ENCODE measurements at regions not wholly inside any gene's neighbourhood (a gene's known extent, or its start where the extent isn't known, plus 50 kb on each side); places are given as distances from the start of the nearest gene placed in this dataset.

DNA sequence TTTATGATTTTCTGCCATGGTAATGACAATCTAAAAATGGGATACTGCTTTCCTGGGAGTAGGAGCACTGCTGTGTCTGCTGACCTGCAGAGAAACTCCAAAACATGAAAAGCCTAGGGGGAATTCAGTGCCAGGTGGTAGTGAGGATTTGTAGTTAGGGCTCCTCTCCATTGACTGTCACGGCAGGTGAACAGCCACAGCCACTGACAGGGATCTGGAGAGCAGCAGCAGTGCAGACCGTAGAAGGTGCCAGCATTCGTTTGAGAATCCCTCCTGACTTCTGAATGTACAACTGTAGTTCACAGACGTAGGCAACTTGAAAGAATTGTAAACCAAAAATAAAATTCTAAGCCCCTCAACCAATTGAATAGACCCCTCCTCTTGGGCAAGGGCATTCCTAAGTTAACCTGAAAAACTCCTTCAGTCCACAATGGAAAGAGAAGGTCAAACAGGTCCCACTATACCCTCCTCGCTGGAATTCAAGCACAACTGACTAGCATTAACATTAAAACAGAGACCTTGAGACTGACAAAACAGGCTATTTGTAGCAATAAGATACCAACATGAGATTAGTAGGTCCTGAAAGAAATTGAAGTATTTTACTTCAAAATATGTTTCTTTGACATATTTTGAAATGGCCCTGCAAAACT is 1328.8 kb downstream of the OLFM4 start:
- TF ChIP-seq, protein P1, sequence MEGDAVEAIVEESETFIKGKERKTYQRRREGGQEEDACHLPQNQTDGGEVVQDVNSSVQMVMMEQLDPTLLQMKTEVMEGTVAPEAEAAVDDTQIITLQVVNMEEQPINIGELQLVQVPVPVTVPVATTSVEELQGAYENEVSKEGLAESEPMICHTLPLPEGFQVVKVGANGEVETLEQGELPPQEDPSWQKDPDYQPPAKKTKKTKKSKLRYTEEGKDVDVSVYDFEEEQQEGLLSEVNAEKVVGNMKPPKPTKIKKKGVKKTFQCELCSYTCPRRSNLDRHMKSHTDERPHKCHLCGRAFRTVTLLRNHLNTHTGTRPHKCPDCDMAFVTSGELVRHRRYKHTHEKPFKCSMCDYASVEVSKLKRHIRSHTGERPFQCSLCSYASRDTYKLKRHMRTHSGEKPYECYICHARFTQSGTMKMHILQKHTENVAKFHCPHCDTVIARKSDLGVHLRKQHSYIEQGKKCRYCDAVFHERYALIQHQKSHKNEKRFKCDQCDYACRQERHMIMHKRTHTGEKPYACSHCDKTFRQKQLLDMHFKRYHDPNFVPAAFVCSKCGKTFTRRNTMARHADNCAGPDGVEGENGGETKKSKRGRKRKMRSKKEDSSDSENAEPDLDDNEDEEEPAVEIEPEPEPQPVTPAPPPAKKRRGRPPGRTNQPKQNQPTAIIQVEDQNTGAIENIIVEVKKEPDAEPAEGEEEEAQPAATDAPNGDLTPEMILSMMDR (IDR thresholded peaks at IDR 0.05) = no peak
- no peak for TF ChIP-seq EP300 (IDR thresholded peaks at IDR 0.05)
- no peak for TF ChIP-seq POLR2A (IDR thresholded peaks at IDR 0.05)
- no peak for TF ChIP-seq POLR2AphosphoS5 (IDR thresholded peaks at IDR 0.05)

All from sigmoid colon (tissue), 4 donors.